ENCODE measurements at regions not wholly inside any gene's neighbourhood (a gene's known extent, or its start where the extent isn't known, plus 50 kb on each side); places are given as distances from the start of the nearest gene placed in this dataset.

DNA sequence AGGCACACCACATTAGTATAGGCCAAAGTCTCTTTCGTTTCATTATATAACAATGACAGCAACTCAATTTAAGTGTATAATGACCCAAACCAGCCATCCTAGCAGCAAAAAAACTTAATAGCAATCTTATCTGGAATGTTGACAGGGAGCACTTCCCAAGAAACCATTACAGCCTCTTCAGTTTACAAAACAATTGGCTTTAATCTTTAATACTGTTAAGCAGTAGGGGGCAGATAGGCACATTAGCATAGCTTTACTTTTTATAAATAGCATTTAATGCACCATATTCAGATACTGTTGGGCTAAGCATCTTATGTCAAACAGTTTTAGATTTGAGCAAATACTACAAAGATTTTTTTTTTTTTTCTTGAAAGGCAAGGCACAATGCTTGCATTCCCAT lies 193.3 kb upstream of the MAP3K7 start:
- DNase-seq (ENCODE audit: low read depth, low spot score), result no peak
- in situ Hi-C loops (cut with HindIII; ENCODE audit: low sequenced_read_pairs), result no loop called here
- TF ChIP-seq, protein P1, sequence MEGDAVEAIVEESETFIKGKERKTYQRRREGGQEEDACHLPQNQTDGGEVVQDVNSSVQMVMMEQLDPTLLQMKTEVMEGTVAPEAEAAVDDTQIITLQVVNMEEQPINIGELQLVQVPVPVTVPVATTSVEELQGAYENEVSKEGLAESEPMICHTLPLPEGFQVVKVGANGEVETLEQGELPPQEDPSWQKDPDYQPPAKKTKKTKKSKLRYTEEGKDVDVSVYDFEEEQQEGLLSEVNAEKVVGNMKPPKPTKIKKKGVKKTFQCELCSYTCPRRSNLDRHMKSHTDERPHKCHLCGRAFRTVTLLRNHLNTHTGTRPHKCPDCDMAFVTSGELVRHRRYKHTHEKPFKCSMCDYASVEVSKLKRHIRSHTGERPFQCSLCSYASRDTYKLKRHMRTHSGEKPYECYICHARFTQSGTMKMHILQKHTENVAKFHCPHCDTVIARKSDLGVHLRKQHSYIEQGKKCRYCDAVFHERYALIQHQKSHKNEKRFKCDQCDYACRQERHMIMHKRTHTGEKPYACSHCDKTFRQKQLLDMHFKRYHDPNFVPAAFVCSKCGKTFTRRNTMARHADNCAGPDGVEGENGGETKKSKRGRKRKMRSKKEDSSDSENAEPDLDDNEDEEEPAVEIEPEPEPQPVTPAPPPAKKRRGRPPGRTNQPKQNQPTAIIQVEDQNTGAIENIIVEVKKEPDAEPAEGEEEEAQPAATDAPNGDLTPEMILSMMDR (IDR thresholded peaks at IDR 0.05; ENCODE audit: low read depth, low read length), result no peak
- no peak overlapping the region for H3K4me3 ChIP-seq (ENCODE audit: low read depth, low read length)

GRCh38 chr6:90778417-90779203 lies 191.7 kb upstream of the MAP3K7 start:
- H3K4me3 ChIP-seq (ENCODE audit: low read depth, low read length), result no peak overlapping the region
- in situ Hi-C loops (cut with HindIII; ENCODE audit: low sequenced_read_pairs), result no loop called here
- TF ChIP-seq, protein P1 (IDR thresholded peaks at IDR 0.05; ENCODE audit: low read depth, low read length), result no peak
- no peak for DNase-seq (ENCODE audit: low read depth, low spot score)

- in situ Hi-C loops (cut with HindIII; ENCODE audit: low sequenced_read_pairs), result no loop called here
- H3K4me3 ChIP-seq (ENCODE audit: low read depth, low read length), result no peak overlapping the region
- TF ChIP-seq, protein P1 (IDR thresholded peaks at IDR 0.05; ENCODE audit: low read depth, low read length), result no peak
- no peak for DNase-seq (ENCODE audit: low read depth, low spot score)
These were observed 183.9 kb upstream of the MAP3K7 start for GRCh38 chr6:90770778-90771177.

- DNase-seq (ENCODE audit: low read depth, low spot score), result no peak
- TF ChIP-seq, protein P1 (IDR thresholded peaks at IDR 0.05; ENCODE audit: low read depth, low read length), result no peak
- H3K4me3 ChIP-seq (ENCODE audit: low read depth, low read length), result no peak overlapping the region
- in situ Hi-C loops (cut with HindIII; ENCODE audit: low sequenced_read_pairs), result no loop called here
These were observed 179.0 kb upstream of the MAP3K7 start for GRCh38 chr6:90765895-90766294.

GRCh38 chr6:90765491-90765890 lies 178.6 kb upstream of the MAP3K7 start:
- TF ChIP-seq, protein P1 (IDR thresholded peaks at IDR 0.05; ENCODE audit: low read depth, low read length), result no peak
- DNase-seq (ENCODE audit: low read depth, low spot score), result no peak
- no peak overlapping the region for H3K4me3 ChIP-seq (ENCODE audit: low read depth, low read length)
- in situ Hi-C loops (cut with HindIII; ENCODE audit: low sequenced_read_pairs), result no loop called here

DNA sequence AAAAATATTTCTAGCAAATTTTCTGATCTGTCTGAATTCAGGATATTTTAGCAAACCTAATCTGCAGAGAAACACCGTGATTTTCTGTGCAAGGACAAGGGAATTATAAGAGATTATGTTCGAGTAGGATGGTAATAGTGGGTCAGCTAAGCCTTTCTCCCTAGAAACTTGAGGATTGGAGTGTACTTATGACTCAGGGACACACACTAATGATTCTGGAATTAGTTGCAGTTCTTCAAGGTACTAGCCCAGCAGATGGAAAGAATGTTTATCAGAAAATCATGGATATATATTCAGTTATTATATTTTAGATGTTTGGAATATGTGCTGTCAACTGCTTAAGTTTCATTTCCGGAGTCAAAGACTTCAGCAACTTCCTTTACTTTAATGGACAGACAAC lies 177.1 kb upstream of the MAP3K7 start:
- no peak for DNase-seq (ENCODE audit: low read depth, low spot score)
- TF ChIP-seq, protein P1 (IDR thresholded peaks at IDR 0.05; ENCODE audit: low read depth, low read length), result no peak
- in situ Hi-C loops (cut with HindIII; ENCODE audit: low sequenced_read_pairs), result no loop called here
- no peak overlapping the region for H3K4me3 ChIP-seq (ENCODE audit: low read depth, low read length)

Measured in astrocyte of the spinal cord (primary cell).